ENCODE measurements at regions not wholly inside any gene's neighbourhood (a gene's known extent, or its start where the extent isn't known, plus 50 kb on each side); places are given as distances from the start of the nearest gene placed in this dataset.

DNA sequence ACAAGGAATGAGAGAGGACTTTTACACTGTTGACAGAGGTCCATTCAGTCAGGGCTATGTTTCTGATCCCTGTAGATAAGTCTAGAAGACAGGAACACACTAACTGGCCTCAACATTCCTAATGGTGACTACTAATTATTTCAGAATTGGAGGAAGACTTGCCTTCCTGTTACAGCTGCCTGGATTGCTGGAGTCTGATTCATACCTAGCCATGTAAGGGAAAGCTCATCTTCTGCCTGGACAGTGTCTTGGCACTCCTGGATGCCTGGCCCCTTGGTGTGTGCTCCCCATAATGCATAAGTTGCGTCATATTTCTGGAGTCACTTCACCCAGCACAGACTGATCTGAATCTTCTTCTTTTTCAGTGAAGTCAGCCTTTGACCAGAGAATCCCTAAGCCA, 326.0 kb upstream of the RUNX1 start:
- no peak for DNase-seq
- H3K27me3 ChIP-seq (ENCODE audit: control insufficient read depth, insufficient read depth, low read length), result no peaks in the 10 kb centered on the region
- no peak overlapping the region for H3K4me3 ChIP-seq (ENCODE audit: insufficient read depth, low read depth, low read length)
- H3K36me3 ChIP-seq (replicated peaks; ENCODE audit: control insufficient read depth, insufficient read depth, low read length), result no peaks in the 10 kb centered on the region

DNA sequence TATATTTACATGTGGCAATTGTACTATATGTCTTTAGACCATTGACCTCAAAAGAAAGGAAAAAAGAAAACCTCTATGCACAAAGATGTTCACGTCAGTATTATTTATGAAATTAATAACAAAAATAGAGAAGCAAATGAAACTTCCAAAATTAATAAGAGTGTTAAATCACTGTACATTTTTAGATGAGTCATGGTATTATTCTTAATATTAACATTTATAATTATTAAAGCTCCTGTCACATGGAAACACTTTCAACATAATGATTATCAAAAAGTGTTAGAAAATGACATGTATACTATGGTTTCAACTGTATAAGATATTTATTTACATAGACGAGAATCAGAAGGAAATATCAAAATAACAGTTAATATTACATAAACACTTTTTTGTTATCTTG, 324.9 kb upstream of the RUNX1 start:
- Histone ChIP-seq H3K27me3 (ENCODE audit: control insufficient read depth, insufficient read depth, low read length) (no peaks in the 10 kb centered on the region), H3K4me3 (ENCODE audit: insufficient read depth, low read depth, low read length) (no peak overlapping the region), H3K36me3 (replicated peaks; ENCODE audit: control insufficient read depth, insufficient read depth, low read length) (no peaks in the 10 kb centered on the region)
- no peak for DNase-seq

DNA sequence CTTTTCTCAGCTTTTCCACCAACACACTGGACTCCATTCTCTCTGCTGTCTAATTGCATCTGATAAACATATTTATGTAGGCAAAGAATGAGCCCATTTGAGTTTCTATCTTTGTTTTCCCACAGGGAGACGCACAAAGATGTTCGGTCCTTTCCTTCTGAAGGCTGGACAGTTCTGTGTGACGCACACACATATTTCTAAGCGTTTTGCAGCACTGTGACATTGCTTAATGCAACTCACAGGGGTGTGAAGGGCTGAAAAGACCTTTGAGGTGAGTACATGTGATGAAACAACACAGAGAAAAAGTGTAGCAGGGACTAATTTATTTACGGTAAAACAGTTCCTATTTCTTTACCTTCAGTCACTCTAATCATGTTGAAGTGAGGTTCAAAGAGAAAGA, 323.1 kb upstream of the RUNX1 start:
- Histone ChIP-seq H3K36me3 (replicated peaks; ENCODE audit: control insufficient read depth, insufficient read depth, low read length) (no peaks in the 10 kb centered on the region), H3K27me3 (ENCODE audit: control insufficient read depth, insufficient read depth, low read length) (no peaks in the 10 kb centered on the region), H3K4me3 (ENCODE audit: insufficient read depth, low read depth, low read length) (no peak overlapping the region)
- no peak for DNase-seq

DNA sequence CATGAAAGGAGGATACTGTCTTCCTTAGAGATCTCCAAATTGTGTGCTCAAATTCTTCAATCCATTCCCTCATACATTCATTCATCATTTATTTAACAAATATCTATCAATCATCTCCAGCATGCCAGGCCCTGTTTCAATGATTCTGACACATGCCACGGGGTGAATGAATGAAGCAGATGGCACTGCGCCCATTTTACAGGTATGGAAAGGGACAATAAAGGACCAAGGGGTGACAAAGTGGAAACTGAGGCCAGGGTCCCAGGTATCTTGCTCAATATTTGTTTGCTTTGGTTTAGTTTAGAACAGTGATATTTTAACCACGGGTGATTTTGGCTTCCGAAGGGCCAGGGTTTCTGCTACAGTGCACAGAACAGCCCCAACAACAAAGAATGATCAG, 321.6 kb upstream of the RUNX1 start:
- no peaks in the 10 kb centered on the region for H3K36me3 ChIP-seq (replicated peaks; ENCODE audit: control insufficient read depth, insufficient read depth, low read length)
- no peak overlapping the region for H3K4me3 ChIP-seq (ENCODE audit: insufficient read depth, low read depth, low read length)
- no peak for DNase-seq
- H3K27me3 ChIP-seq (ENCODE audit: control insufficient read depth, insufficient read depth, low read length), result no peaks in the 10 kb centered on the region

DNA sequence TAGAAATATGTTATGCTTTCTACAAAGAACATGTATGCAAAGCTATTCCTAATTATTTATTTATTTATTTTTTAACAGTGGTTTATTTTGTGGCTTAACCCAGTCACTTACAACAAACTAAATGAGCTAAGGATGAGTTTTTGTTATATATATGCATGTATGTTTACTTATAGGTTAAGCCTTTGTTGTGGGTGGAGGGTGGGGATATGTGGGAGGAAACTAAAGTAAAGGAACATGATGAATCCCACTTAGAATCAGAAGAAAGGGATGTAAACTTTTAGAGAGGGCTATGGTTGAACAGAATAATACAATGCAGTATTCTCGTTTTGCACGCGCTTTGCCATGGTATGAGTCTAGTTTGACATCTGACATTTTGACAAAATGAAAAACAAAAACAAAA, 321.0 kb upstream of the RUNX1 start:
- Histone ChIP-seq H3K4me3 (ENCODE audit: insufficient read depth, low read depth, low read length) (no peak overlapping the region), H3K27me3 (ENCODE audit: control insufficient read depth, insufficient read depth, low read length) (no peaks in the 10 kb centered on the region), H3K36me3 (replicated peaks; ENCODE audit: control insufficient read depth, insufficient read depth, low read length) (no peaks in the 10 kb centered on the region)
- DNase-seq, result no peak

DNA sequence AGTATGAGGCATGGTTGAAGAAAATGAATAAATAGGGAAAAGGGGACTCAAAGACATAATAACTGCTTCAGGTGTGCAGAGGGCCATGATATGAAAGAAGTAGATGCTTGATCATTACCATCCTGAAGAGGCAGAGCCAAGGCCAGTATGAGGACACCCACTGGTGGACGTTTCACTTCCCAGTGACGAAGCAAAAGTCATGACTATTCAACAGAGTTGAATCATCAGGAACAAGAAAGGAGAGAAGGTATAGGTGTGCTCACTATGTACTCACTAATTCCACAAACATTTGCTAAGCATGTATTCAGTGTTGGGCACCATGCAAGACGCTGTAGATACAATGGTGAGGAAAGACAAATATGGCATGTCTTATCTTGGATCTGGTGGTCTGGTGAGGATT, 319.2 kb upstream of the RUNX1 start:
- no peak for DNase-seq
- no peaks in the 10 kb centered on the region for H3K36me3 ChIP-seq (replicated peaks; ENCODE audit: control insufficient read depth, insufficient read depth, low read length)
- no peak overlapping the region for H3K4me3 ChIP-seq (ENCODE audit: insufficient read depth, low read depth, low read length)
- no peaks in the 10 kb centered on the region for H3K27me3 ChIP-seq (ENCODE audit: control insufficient read depth, insufficient read depth, low read length)

DNA sequence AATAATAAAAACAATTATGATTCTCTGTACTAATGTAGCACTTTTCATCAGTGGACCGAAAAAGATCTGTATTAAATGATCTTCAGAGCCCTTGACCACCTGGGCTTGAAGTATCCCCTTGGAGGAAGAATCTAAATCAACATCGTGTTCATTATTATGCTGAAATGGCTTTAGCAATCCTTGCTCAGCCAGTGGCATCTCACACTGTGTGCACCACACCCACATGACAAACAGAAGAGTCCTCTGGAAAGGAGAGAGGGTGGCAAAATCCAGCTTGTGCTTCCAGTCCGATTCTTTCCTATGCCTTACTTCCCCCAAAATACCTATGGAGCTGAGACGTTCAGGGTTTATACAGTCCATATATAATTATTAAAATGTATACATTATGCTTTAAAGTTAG, 318.5 kb upstream of the RUNX1 start:
- Histone ChIP-seq H3K36me3 (replicated peaks; ENCODE audit: control insufficient read depth, insufficient read depth, low read length) (no peaks in the 10 kb centered on the region), H3K27me3 (ENCODE audit: control insufficient read depth, insufficient read depth, low read length) (no peaks in the 10 kb centered on the region), H3K4me3 (ENCODE audit: insufficient read depth, low read depth, low read length) (no peak overlapping the region)
- DNase-seq, result no peak

DNA sequence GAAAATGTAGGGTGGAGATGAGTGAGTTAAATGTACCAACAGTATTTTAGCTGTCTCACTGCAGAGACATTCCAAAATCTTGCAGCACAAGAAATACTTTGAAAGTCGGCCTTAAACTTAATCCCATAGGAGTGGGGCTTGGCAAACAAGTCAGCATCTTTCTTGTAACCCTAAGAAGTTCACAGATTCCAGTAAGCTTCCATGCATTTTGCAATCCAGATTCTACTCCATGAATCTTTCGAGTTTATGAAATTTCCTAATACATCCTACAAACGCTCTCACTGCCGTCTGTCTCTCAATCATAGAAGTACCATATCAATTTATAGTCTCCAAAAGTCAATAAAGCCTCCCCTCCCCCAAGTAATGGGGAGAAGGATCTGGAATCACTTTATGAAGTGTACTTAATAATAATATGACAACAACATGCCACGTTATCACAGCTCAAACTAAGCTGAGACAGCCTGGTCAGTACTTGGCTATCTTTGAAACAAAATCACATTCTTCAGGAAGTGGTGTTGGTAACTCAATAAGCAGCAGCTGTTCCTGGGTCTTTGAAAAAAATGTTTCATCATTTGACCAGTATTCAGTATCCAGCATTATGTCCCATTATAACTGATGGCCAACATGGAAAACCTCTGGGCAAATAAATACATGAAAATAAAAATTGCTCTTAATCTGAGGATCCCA, 317.4 kb upstream of the RUNX1 start:
- Histone ChIP-seq H3K36me3 (replicated peaks; ENCODE audit: control insufficient read depth, insufficient read depth, low read length) (no peaks in the 10 kb centered on the region), H3K27me3 (ENCODE audit: control insufficient read depth, insufficient read depth, low read length) (no peaks in the 10 kb centered on the region), H3K4me3 (ENCODE audit: insufficient read depth, low read depth, low read length) (no peak overlapping the region)
- no peak for DNase-seq

DNA sequence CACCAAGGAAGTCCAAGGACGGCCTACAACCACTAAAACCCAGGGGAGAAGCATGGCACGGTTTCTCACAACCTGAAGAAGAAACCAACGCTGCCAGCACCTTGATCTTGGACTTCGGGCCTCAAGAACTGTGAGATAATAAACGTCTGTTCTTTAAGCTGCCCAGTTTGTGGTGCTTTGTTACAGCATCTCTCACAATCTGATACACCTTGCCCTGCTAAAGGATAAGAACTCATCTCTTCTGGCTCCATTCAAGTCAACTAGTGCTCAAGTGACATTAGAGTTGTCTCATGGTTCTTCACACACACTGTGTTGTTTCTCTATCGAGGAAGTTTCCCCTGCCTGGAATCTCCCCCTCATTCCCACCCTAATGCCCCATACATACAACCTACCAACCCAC, 314.4 kb upstream of the RUNX1 start:
- no peak for DNase-seq
- H3K4me3 ChIP-seq (ENCODE audit: insufficient read depth, low read depth, low read length), result no peak overlapping the region

DNA sequence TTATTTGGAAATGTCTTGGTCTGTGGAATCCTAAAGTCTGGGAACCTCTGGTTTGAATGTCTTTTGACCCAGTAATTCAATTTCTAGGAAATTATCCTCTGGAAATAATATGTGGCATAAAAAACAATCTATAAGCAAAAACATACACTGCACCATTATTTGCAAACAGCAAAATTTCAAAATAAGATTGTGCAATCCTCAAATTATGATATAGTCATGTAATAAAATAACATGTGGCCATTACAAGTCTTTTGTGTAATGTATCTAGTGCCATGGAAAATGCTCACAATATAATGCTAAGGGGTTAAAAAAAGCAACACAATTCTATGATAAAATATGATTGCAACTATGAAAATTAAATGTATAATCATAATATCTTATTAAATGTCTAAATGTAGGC, 312.9 kb upstream of the RUNX1 start:
- DNase-seq, result no peak
- Histone ChIP-seq H3K36me3 (replicated peaks; ENCODE audit: control insufficient read depth, insufficient read depth, low read length) (no peaks in the 10 kb centered on the region), H3K27me3 (ENCODE audit: control insufficient read depth, insufficient read depth, low read length) (no peaks in the 10 kb centered on the region), H3K4me3 (ENCODE audit: insufficient read depth, low read depth, low read length) (no peak overlapping the region)

More for the DNA sequence above, 314.4 kb upstream of the RUNX1 start:
- Histone ChIP-seq H3K27me3 (ENCODE audit: control insufficient read depth, insufficient read depth, low read length) (no peaks in the 10 kb centered on the region), H3K36me3 (replicated peaks; ENCODE audit: control insufficient read depth, insufficient read depth, low read length) (no peaks in the 10 kb centered on the region)

DNA sequence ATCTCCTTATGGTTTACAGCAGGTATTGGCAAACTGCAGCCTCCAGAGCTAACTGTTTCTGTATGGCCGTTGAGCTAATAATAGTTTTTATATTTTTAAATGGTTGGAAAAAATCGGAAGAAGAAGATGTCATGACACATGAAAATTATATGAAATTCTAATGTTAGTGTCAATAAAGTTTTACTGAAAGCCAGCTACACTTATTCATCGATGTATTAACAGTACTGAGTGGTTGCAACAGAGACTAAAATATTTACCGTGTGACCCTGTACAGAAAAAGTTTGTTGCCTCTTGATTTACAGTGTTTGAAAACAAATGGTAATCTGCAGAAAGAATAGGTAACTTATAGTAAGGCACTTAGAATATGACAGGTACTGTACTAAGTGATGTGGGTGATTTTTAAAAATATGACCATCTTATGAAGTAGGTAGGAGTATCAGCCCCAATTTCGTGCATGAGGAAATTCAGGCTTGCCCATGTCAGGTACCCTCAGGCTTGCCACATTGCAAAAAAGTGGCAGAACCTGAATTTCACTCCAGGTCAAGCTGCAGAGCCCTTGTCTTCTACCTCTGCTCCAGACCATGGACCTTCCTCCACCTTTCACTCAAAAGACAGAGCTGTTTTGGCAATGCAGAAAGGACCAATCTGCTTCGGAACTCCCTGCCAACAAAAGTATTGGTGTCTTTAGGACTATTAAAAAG, 311.9 kb upstream of the RUNX1 start:
- H3K36me3 ChIP-seq (replicated peaks; ENCODE audit: control insufficient read depth, insufficient read depth, low read length), result no peaks in the 10 kb centered on the region
- H3K27me3 ChIP-seq (ENCODE audit: control insufficient read depth, insufficient read depth, low read length), result no peaks in the 10 kb centered on the region
- H3K4me3 ChIP-seq (ENCODE audit: insufficient read depth, low read depth, low read length), result no peak overlapping the region
- no peak for DNase-seq

DNA sequence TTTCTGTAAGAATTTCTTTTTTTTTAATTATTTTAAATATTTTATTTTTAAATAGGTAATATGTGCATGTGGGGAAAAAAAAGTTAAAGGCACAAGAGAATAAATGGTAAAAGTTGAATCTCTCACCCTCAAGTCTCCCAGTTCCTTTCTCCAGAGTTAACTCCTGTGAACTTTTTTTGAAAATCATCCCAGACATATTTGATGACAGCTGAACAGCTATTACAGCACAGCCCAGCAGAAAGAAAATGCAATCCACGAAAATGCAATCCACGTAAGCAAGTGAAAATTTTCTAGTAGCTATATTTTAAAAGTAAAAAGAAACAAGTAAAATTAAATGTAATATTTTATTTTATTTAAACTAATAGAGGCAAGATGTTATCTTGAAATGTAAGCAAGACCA, 310.0 kb upstream of the RUNX1 start:
- DNase-seq, result no peak
- H3K4me3 ChIP-seq (ENCODE audit: insufficient read depth, low read depth, low read length), result no peak overlapping the region
- no peaks in the 10 kb centered on the region for H3K27me3 ChIP-seq (ENCODE audit: control insufficient read depth, insufficient read depth, low read length)
- H3K36me3 ChIP-seq (replicated peaks; ENCODE audit: control insufficient read depth, insufficient read depth, low read length), result no peaks in the 10 kb centered on the region

DNA sequence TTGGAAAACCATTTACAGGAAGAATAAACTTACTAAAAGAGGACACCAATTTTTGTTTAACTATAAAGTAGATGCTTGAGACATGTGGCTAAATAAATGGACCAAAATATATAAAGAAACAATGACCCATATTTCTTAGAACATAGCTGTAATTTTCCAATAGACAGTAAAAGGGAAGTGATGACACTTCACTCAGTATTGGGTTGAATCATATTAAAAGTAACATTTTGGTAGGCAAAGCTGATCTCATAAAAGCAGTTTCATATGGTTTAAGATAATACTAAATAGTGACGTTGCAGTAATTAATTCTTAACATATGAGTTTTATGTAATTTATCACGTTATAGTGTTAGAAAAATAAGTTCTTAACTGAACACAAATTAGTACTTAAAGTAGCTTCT, 308.9 kb upstream of the RUNX1 start:
- Histone ChIP-seq H3K36me3 (replicated peaks; ENCODE audit: control insufficient read depth, insufficient read depth, low read length) (no peaks in the 10 kb centered on the region), H3K4me3 (ENCODE audit: insufficient read depth, low read depth, low read length) (no peak overlapping the region), H3K27me3 (ENCODE audit: control insufficient read depth, insufficient read depth, low read length) (no peaks in the 10 kb centered on the region)
- DNase-seq, result no peak

DNA sequence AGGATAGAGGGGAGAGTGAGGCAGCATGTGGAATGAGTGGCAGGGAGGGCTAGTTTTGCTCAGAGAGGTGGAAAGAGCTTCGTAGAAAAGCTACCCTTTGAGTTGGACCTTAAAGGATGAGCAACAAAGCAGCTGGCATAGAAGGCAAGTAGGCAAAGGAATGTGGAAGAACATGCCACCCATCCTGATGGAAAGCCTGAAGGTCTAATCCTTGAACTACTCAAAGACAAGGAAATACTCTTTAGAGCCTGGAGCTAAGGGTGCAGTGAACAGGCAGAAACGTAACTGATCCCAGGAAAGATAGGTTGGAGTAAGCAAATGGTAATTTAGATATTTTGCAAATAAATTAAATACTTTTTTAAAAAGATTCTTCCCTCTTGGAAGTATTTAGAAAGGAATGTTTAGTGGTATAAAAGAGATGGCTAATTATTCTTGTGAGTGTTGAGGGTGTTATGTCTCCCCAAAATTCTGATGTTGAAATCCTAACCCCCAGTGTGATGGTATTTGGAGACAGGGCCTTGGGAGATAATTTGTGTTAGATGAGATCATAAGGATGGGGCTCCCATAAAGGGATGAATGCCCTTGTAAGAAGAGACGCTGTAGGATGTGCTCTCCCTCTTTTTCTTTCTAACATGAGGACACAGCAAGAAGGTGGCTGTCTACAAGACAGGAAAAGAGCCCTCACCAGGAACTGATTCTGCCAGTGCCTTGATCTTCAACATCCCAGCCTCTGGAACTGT, 308.1 kb upstream of the RUNX1 start:
- Histone ChIP-seq H3K4me3 (ENCODE audit: insufficient read depth, low read depth, low read length) (no peak overlapping the region), H3K27me3 (ENCODE audit: control insufficient read depth, insufficient read depth, low read length) (no peaks in the 10 kb centered on the region), H3K36me3 (replicated peaks; ENCODE audit: control insufficient read depth, insufficient read depth, low read length) (no peaks in the 10 kb centered on the region)
- no peak for DNase-seq

DNA sequence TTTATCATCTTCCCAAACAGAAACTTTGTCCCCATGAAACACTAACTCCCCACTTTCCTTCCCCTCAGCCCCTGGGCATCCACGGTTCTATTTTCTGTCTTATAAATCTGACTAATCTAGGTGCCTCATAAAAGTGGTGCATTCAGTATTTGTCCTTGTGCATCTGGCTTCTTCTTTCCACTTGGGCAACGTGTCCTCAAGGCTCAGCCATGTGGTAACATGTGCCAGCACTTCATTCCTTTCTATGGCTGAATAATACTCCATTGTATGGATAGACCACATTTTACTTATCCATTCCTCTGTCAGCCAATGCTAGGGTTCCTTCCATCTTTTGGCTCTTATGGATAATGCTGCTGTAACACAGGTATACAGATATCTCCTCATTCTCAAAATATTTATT, 305.0 kb upstream of the RUNX1 start:
- H3K4me3 ChIP-seq (ENCODE audit: insufficient read depth, low read depth, low read length), result no peak overlapping the region
- H3K27me3 ChIP-seq (ENCODE audit: control insufficient read depth, insufficient read depth, low read length), result no peaks in the 10 kb centered on the region
- no peaks in the 10 kb centered on the region for H3K36me3 ChIP-seq (replicated peaks; ENCODE audit: control insufficient read depth, insufficient read depth, low read length)
- no peak for DNase-seq
